Gastrocnemius medialis (tissue), 4 donors: ENCODE measurements at regions not wholly inside any gene's neighbourhood (a gene's known extent, or its start where the extent isn't known, plus 50 kb on each side); places are given as distances from the start of the nearest gene placed in this dataset.

Experiments
- POLR2A ChIP-seq, 2 donors: fragments of 450-650 bp; IDR thresholded peaks; one replicate each; pipeline ENCODE4 v1.6.1; 2017; ENCODE audit warnings: antibody characterized with exemption in 2 of 2, mild to moderate bottlenecking in 2 of 2, moderate library complexity in 2 of 2
- TF ChIP-seq, protein P1 (sequence below), 5 experiments: fragments of 450-650 bp in 3 of 5; fragments of 200-600 bp in 2 of 5; sonication (generic) in 2 of 5; IDR thresholded peaks in 4 of 5; conservative IDR thresholded peaks in 1 of 5; 1 replicate in 4 of 5; 2 replicates in 1 of 5; pipeline ENCODE4 v1.5.1; 2016 to 2019; ENCODE audit warnings: antibody characterized with exemption in 5 of 5, mild to moderate bottlenecking in 3 of 5, moderate library complexity in 3 of 5

DNA sequence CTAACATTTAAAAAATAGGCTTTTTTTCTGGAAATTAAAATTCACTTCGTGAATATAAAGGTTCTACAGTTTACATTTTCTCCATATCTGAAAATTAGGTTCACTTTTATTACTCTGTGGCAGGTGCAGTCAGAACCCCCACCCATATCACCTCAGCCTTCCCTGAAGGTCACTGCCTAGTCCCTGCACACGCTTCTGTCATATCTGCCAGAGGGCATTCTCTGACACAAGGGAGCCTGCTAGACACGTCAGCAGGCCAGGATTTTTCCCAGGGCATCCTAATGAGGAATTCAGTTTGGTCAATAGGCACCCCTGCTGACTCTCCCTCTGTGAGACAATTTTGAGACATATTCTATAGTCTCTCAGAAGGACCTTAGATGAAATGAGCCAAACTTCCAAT lies 475.7 kb upstream of the PKDCC start:
- TF ChIP-seq, protein P1, sequence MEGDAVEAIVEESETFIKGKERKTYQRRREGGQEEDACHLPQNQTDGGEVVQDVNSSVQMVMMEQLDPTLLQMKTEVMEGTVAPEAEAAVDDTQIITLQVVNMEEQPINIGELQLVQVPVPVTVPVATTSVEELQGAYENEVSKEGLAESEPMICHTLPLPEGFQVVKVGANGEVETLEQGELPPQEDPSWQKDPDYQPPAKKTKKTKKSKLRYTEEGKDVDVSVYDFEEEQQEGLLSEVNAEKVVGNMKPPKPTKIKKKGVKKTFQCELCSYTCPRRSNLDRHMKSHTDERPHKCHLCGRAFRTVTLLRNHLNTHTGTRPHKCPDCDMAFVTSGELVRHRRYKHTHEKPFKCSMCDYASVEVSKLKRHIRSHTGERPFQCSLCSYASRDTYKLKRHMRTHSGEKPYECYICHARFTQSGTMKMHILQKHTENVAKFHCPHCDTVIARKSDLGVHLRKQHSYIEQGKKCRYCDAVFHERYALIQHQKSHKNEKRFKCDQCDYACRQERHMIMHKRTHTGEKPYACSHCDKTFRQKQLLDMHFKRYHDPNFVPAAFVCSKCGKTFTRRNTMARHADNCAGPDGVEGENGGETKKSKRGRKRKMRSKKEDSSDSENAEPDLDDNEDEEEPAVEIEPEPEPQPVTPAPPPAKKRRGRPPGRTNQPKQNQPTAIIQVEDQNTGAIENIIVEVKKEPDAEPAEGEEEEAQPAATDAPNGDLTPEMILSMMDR (IDR thresholded peaks at IDR 0.05 in 4 of 5, conservative IDR thresholded peaks at IDR 0.05 in 1 of 5) = no peak
- TF ChIP-seq POLR2A (IDR thresholded peaks at IDR 0.05) = no peak
